GM21529 (cell line): ENCODE measurements at regions not wholly inside any gene's neighbourhood (a gene's known extent, or its start where the extent isn't known, plus 50 kb on each side); places are given as distances from the start of the nearest gene placed in this dataset.
"Not testable (repeated sequence)": the region's sequence is repeated elsewhere in the genome, so short reads cannot be mapped to it uniquely, and the experiment has no call there.

ENCODE experiments used
- ATAC-seq: cut with Tn5 transposase; IDR thresholded peaks from one replicate; pipeline ENCODE4 v1.9.1; 2021; ENCODE audit not compliant: unreplicated experiment

DNA sequence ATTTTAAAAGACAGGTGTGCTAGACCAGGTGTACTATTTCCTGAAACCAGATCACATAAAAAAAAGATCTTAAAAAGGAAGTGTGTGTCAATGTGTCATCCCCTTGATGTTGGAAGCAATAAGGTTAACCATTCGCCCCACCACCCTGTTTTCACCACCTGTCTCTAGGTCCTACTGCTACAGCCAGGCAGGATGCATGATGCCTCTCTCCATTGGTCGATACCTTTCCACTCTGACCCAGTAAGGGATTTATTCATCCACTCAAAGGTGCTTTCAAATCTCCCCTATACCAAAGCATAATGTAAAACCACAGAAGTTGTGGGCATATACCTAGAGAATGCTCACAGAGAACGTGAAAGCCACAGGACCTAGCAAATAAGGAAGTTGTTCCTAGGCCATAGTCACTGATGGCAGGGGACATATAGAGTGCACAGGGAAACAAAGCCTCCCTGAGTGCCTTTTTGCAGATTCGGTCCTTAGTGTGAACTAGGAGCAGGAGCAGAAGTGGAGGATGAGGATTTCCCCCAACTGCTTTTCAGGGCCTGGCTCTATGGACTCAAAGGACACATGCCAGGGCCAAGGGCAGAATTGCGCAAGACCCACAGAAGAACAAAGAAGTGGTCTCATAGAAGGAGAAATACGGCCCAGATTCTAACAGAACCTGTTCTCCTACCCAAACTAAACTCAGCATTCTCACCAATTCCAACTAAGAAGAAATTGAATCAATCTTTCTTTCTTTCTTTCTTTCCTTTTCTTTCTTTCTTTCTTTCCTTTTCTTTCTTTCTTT is 631.5 kb upstream of the NRP1 start:
- no peak for ATAC-seq

DNA sequence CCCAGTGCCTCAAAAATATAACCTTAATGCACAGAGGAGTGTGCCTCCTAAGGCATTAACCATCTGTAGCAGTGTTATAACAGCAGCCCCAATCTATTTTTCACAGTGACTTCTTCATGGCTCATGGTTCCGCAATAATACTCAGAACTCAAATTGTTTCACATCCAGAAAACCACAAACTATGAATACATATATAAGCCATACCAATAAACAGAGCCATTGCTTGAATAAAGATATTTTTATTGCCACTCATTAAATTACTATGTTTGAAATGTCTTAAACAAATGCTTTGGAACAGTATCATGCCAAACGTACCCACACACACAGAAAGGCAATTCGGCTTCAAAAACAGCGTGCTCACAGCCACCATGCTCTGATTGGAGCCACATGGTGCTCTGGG is 629.3 kb upstream of the NRP1 start:
- ATAC-seq: no peak

DNA sequence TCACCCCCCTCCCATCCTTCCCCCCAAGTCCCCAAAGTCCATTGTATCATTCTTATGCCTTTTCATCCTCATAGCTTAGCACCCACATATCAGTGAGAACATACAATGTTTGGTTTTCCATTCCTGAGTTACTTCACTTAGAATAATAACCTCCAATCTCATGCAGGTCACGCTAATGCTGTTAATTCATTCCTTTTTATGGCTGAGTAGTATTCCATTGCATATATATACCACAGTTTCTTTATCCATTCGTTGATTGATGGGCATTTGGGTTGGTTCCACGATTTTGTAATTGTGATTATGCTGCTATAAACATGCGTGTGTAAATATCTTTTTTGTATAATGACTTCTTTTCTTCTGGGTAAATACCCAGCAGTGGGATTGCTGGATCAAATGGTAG is 621.9 kb upstream of the NRP1 start:
- ATAC-seq: not testable (repeated sequence)

DNA sequence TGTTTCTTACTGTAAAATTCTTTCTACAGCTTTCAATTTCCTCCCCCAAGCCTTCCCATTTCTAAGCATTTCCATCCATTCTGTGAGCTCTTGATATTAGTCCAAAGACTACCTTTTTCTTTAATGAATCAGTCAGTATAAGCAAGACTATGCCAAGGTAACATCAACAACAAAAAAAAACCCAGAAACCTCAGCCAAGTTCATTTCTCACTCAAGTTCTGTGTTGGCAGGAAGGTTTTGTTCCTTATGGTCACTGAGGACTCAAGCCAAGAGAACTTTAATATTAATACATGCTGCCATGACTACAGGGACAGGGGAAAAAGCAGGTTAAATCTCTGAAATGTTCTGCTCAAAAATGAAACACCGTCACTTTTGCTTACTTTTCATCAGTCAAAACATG is 621.2 kb upstream of the NRP1 start:
- no peak for ATAC-seq

DNA sequence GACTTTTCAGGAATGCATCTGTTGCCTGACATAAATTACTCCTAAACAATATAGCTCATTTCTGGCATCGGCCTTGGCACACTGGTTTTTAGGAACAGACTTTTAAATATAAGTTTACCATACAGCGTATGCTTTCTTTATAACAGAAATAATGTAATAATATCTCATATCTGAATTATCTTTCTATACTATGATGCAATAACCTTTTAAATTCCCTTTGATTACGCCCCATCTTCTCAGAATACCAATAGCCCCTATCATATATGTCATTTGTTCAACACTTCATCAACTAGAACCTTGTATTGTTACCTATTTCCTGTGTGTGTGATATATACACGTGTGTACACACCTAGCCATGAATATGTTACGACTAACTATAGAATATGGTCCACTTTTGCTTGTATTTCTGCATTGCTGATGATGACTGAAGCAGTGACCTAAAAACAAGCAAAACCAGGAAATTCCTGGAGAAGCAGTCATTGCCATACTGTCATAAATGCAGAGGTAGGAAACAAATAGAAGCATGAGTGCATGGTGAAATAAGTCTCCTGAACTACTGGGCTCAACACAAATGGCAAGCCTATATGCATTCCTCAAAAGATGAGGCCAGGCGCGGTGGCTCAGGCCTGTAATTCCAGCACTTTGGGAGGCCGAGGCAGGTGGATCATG is 618.4 kb upstream of the NRP1 start:
- no peak for ATAC-seq

DNA sequence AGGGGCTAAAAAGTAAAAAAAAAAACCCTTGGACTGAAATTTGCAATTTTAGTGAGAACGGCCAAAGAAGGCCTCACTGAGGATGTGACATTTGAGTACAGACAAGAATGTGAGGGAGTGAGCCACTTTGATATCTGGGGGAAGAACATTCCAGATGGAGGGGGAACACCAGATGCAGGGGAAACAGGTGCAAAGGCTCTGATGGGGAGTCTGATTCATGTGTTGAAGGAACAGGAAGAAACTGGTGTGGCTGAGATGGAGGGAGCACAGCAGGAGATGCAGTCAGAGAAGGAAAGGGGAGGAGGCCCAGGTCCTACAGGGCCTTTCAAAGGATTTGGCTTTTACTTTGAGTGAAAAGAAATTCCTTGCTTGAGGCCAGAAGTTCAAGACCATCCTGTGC is 615.7 kb upstream of the NRP1 start:
- ATAC-seq: no peak

DNA sequence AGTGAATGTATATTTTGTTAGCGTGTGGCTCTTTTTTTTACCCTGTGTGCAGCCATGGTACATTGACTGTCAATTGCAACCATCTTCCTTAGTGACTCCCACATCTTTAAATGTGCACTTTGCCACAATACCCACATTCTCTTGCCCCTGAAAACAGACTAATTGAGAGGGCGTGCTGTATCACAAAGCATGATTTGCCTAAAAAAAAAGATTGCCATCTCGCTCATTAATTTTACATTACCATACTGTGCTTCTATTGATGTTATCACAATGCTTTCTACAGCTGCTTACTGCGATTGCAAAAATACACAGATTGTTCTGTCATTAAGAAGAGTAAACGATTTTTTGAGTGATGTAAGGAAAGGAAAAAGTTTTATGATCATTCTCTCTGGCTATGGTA is 613.1 kb upstream of the NRP1 start:
- ATAC-seq: no peak

DNA sequence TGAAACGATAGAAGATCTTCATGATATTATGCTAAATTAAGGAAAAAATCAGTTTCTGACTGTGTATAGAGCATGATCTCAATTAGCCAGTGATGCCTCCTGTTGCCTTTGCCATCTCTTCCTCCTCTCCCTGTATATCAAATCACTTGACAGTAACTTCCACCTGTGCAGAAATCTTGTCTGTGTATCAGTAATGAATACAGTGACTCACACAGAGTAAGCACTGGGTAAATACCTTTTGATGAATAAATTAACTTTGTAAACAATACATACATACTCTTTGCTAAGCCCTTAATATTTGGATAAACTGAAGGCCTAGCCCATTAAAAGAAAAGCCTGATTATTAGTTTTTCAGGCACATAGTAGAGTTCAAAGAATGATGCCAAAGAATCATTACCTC is 610.6 kb upstream of the NRP1 start:
- no peak for ATAC-seq

DNA sequence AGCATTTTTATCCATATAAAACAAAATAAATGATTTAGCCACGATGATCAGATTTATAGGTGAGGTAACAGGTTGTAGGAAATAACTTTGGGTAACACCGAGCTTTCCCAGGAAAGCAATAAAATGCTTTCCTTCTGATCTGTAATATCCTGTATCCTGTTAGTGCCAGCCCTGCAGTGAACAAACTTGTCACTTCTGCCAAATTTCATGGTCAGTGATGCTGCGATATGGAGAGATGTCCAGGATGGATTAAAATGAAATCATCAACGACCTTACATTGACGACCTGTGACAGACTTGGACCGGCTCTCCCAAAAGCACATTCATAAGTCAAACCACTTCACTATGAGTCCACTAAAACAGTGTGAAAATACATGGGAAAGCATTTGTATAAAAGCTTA is 608.0 kb upstream of the NRP1 start:
- no peak for ATAC-seq

DNA sequence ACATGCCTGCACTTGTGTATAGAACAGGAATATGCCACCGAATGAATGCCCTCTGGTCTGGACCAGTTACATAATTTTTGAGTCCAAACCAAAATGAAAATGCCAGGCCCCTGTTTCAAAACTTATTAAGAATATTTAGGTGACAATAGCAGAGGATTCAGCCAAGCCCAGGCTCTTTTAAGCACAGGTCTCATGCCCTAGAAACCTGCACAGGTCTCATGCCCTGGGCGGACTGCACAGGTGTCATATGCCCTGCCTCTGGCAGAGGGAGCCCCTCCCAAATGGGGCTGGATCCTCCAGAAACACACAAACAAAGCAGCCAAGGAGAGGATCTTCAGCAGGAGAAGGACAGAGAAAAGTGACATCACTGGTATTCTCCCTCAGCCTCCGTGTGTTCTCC is 605.4 kb upstream of the NRP1 start:
- no peak for ATAC-seq

DNA sequence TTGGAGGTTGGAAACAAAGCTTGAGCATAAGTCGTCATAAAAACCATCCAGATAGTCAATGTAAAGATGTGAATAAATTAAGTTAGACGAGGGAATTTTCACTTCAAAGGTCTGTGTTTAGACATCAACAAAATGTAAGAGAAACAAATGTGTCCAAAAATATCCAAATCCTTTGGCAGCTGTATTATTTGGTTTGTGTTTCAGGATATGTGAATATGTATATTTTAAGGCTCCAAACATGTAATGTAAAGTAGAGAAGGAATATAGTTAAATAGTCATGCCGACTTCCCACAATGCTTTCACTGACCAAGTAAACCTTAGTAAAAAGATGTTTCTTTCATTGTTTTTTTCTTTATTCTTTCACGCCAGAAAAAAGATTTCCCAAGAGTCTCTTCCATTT is 604.9 kb upstream of the NRP1 start:
- no peak for ATAC-seq

DNA sequence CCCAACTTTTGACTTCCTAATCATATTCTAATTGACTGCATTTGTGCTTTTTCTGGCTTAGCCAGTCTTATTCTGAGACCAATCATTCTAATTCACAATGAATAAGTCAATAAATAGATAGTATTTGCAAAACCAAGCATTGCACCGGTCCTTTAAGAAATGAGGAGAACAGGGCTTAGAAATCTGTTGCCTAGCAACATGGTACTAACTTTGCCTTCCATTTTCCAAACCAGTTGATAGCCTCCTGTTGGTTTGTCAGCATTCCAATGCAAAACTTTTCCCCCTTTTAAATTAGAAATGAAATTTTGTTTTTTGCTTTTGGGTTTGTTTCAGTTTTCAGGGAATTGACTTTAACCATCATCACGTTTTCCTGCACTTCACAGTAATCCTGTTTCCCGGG is 603.5 kb upstream of the NRP1 start:
- ATAC-seq: no peak

DNA sequence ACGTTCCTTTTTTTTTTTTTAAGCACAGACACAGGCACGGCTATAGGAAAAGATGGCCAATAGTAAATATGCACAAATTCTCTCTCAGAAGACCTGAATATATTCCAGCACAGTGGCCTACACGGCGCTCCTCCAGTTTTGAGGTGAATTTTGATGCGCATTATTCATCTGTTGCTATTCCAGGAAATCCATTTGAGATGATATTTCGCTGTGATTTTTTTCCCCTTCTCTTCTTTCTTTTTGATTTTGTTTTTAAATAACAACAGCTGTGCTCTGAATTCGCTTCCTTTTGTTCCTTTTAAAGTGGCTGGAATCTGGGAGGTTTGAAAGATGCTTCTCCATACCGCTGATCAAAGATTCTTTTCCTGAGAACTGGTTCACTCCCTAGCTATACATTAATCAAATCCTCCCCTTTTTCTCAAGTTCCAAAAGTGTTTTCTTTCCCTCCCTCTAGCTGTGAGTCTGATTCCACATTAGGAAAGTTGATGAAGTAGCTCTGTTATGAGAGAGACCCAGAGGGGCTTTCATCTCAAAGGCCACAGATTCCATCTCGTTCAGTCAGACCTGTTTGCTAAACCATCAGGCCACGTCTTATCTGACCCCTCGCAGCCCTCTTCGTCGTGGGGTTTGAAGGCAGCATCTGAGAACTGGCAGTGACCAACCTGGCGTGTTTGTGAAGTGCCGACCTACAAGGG is 602.7 kb upstream of the NRP1 start:
- no peak for ATAC-seq

DNA sequence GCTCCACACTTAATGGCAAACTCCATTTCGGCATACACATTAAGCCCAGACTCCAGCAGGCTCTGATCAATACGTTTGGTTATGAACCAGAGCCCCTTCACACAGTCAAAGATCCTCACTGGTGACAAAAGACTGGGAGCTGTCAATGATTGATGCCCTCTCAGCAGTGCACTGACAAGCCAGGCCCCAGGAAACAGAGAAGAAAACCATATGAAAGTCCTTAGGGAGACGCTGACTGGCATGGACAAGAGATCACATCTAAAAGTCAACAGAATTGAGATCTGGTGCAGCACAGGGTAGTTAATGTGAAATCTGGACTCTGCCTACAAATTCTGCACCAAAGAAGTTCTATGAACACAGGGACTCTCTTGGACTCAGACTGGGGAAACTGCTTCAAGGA is 600.9 kb upstream of the NRP1 start:
- no peak for ATAC-seq

DNA sequence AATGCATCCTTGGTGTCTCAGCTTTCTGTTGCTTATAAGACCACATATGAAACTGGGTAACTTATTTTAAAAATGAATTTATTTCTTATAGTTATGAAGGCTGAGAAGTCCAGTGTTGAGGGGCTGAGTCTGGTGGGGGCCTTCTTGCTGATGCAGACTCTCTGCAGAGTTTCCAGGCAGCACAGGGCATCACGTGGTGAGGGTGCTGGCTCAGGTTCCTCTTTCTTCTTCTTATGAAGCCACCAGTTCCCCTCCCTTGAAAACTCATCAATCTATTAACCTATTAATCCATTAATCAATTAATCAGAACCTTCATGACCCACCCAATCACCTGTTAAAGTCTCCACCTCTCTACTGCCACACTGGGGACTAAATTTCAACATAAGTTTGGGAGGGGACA is 595.6 kb upstream of the NRP1 start:
- ATAC-seq: no peak

DNA sequence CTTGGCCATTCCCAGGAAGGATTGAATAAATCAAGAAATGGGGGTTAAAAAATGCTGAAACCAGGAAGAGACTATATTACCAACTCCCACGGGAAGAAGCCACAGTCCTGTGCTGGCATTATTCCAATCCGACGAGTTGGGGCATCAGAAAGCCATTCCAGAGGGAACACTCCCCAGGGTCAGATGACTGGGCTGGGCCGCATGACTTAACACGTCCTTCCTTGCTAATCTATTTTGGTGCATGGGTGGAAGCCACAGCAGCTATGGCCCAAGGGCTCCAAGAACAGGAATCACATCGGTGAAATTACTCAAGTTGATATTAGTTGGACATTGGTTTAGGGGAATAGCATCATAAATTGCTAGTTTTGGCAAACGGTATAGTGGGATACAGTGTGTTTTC is 592.9 kb upstream of the NRP1 start:
- ATAC-seq: no peak

DNA sequence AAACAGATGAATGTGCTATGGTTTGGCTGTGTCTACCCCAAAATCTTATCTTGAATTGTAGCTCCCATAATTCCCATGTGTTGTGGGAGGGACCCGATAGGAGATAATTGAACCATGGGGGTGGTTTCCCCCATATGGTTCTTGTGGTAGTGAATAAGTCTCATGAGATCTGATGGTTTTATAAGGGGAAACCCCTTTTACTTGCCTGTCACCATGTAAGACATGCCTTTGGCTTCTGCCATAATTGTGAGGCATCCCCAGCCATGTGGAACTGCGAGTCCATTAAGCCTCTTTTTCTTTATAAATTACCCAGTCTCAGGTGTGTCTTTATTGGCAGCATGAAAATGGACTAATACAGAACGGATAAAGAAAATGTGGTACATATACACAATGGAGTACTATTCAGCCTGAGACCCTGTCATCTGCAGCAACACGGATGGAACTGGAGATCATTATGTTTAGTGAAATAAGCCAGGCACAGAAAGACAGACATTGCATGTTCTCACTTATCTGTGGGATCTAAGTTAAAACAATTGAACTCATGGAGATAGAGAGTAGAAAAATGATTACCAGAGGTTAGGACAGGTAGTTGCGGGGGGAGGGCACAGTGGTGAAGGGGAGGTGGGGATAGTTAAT is 587.6 kb upstream of the NRP1 start:
- ATAC-seq: no peak

DNA sequence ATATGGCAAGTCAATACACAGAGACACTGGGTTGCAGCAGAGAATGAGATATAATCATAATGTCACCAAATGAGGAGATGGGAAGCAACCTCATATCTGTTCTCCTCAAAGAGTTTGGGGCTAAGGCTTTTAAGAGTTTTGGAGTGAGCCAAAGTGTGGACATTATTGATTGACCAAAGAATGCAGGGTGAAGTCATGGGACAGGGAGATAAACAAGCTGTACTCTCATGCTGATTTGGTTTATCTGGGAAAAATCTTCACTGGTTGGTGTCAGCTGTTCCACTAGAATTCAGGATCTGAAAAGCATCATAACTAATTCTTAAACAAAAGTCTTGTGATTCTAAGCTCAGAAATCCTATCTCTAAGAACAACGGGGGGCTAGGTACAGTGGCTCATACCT is 585.9 kb upstream of the NRP1 start:
- no peak for ATAC-seq

DNA sequence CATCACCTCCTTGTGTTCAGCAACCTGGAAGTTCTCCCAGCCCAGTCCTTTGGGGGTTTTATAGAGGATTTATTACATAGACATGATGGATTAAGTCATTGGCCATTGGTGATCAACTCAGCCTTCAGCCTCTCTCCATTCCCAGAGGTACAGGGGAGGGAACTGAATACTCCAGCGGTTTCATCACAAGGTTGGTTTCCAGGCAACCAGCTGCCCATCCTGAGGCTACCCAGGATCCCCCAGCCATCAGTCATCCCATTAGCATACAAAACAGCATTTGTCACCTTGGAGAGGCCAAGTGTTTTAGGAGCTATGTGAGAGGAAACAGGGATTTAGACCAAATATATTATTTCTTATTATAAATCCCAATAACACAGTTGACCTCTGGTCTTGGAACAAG is 584.8 kb upstream of the NRP1 start:
- no peak for ATAC-seq

DNA sequence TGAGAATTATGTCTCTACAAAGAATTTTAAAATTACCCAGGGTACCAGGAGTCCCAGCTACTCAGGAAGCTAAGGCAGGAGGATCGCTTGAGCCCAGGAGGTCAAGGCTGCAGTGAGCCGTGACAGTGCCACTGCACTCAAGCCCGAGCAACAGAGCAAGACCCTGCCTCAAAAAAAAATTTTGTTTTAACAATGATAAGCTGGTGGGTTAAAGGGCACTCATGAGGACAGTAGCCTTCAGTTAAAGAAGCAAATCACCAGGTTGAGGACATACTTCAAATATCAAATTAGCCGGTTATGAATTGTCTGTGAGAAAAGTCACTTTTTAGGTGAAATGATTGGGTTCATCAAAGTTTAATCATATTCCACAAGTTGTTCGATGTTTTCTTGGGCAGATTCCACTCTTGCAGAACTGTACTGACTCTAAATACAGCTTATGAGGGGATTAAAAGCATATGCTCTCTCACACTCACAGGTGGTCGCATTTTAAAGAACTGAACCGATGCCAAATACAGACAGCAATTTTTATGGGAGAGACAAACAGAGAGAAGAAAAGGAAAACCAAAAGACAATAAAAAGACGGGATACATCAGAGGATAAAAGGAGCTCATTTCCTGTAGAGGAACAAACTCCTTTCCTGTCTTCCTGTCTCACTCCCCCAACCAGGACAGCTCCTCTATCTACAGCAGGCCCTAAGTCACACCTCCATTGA is 582.8 kb upstream of the NRP1 start:
- ATAC-seq: no peak

DNA sequence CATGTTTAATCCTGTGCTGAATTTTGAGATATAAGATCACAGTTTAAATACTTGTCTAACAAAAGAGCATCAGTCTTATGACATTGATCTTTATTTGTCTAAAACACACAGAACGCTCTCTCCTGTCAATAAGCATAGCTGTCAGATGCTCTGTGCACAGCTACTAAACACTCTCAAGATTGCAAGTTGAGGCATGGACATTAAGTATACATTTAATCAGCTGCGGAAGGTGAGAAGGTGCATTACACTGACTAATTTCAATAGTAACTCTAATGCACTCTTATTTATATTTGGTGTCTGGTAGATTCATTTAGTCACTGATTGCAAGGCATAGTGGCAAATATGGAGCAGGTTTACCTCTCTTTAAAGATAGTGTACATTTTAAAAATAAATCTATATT is 580.3 kb upstream of the NRP1 start:
- no peak for ATAC-seq
